ENCODE measurements at regions not wholly inside any gene's neighbourhood (a gene's known extent, or its start where the extent isn't known, plus 50 kb on each side); places are given as distances from the start of the nearest gene placed in this dataset.

- DNase-seq (ENCODE audit: low read depth): peak; percentile 10
- TF ChIP-seq CTCF (IDR thresholded peaks at IDR 0.05; ENCODE audit: insufficient read depth, low read length, poor library complexity, severe bottlenecking): peak; percentile 42
- no peaks in the 10 kb centered on the region for H3K36me3 ChIP-seq (ENCODE audit: control insufficient read depth, insufficient read depth, low read length)
- no peaks in the 10 kb centered on the region for H3K27me3 ChIP-seq (ENCODE audit: control insufficient read depth, insufficient read depth, low read length)
- no peak overlapping the region for H3K4me3 ChIP-seq (ENCODE audit: low read depth, low read length)
These were observed 121.7 kb upstream of the DIPK2B start for GRCh38 chrX:45322382-45322781.

DNA sequence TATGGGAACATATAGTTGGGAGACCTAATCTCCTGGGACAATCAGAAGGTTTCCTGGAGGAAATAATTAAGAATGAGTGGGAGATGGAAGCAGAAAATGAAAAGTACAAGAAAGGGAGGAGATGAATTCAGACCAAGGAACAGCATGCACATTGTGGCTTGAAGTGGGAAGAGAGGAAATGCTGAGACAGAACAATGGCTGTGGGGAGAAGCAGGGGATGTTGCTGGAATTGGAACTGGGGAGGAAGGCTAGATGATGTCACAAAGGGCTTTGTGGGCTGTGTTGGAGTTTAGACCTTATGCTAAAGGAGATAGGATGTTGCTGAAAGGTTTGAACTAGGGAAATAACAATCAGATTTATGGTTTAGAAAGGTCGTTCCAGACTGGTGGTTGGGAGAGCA is 119.5 kb upstream of the DIPK2B start:
- no peak for TF ChIP-seq CTCF (IDR thresholded peaks at IDR 0.05; ENCODE audit: insufficient read depth, low read length, poor library complexity, severe bottlenecking)
- no peak overlapping the region for H3K4me3 ChIP-seq (ENCODE audit: low read depth, low read length)
- H3K27me3 ChIP-seq (ENCODE audit: control insufficient read depth, insufficient read depth, low read length): no peaks in the 10 kb centered on the region
- DNase-seq (ENCODE audit: low read depth): no peak
- H3K36me3 ChIP-seq (ENCODE audit: control insufficient read depth, insufficient read depth, low read length): no peaks in the 10 kb centered on the region

GRCh38 chrX:45309801-45310200 is 109.1 kb upstream of the DIPK2B start:
- DNase-seq (ENCODE audit: low read depth): no peak
- Histone ChIP-seq H3K27me3 (ENCODE audit: control insufficient read depth, insufficient read depth, low read length) (no peaks in the 10 kb centered on the region), H3K36me3 (ENCODE audit: control insufficient read depth, insufficient read depth, low read length) (no peaks in the 10 kb centered on the region), H3K4me3 (ENCODE audit: low read depth, low read length) (no peak overlapping the region)
- no peak for TF ChIP-seq CTCF (IDR thresholded peaks at IDR 0.05; ENCODE audit: insufficient read depth, low read length, poor library complexity, severe bottlenecking)

DNA sequence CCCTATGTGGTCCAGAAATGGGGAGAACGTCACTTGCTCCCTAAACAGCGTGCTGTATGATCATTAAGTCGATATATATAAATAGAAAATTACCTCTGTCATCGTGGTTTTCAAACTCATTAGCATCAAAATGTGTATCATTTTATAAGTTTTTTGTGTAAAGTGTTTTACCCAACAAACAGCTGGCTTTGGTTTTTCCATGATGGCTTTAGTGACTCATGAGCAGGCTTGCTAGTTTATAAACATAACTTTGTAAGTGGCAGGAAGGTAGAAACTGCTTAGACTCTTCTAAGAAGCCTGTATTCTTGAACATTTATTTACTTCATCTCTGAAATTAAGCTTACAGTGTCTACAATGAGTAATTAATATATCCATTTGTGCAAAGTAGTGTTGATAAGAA is 108.4 kb upstream of the DIPK2B start:
- TF ChIP-seq CTCF (IDR thresholded peaks at IDR 0.05; ENCODE audit: insufficient read depth, low read length, poor library complexity, severe bottlenecking): no peak
- Histone ChIP-seq H3K4me3 (ENCODE audit: low read depth, low read length) (no peak overlapping the region), H3K36me3 (ENCODE audit: control insufficient read depth, insufficient read depth, low read length) (no peaks in the 10 kb centered on the region), H3K27me3 (ENCODE audit: control insufficient read depth, insufficient read depth, low read length) (no peaks in the 10 kb centered on the region)
- DNase-seq (ENCODE audit: low read depth): no peak

DNA sequence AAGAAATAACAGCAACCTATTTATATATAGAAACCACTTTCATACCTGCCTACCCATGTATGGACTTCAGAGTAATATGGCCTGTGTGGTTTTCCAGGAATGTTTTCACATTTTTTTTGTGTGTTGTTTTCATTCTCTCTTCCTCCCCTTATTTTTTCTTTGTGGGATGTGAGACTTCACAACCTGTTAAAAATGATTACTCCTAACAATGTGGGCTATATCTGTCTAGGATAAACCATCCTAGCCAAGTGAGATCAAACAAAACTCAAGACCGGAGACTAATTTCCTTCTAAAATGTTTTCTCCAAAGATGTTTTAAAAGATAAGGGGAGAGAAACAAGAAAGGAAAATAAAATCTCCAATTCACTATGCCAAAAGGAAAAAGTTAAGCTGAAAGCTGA is 106.1 kb upstream of the DIPK2B start:
- no peak overlapping the region for H3K4me3 ChIP-seq (ENCODE audit: low read depth, low read length)
- no peaks in the 10 kb centered on the region for H3K27me3 ChIP-seq (ENCODE audit: control insufficient read depth, insufficient read depth, low read length)
- DNase-seq (ENCODE audit: low read depth): no peak
- no peaks in the 10 kb centered on the region for H3K36me3 ChIP-seq (ENCODE audit: control insufficient read depth, insufficient read depth, low read length)
- no peak for TF ChIP-seq CTCF (IDR thresholded peaks at IDR 0.05; ENCODE audit: insufficient read depth, low read length, poor library complexity, severe bottlenecking)

DNA sequence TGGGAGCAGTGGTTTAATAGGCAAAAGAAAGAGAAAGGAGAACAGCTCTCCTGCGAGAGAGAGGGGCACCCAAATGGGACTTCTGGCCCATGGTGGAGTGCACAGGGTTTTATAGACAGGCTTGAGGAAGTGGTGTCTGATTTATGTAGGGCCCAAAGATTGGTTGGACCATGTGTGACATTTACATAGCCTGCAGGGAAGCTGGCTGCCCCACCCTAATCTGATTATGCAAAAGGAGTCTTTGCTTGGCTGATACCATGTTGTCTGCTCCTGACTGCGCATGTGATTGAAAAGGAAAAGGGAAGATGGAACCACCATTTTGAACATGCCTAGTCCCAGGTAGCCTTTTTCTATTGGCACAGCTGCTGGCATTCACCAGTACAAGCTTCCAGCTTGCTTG is 100.0 kb upstream of the DIPK2B start:
- no peak overlapping the region for H3K4me3 ChIP-seq (ENCODE audit: low read depth, low read length)
- DNase-seq (ENCODE audit: low read depth): no peak
- H3K36me3 ChIP-seq (ENCODE audit: control insufficient read depth, insufficient read depth, low read length): no peaks in the 10 kb centered on the region

More for the DNA sequence above, 100.0 kb upstream of the DIPK2B start:
- TF ChIP-seq CTCF (IDR thresholded peaks at IDR 0.05; ENCODE audit: insufficient read depth, low read length, poor library complexity, severe bottlenecking): no peak
- no peaks in the 10 kb centered on the region for H3K27me3 ChIP-seq (ENCODE audit: control insufficient read depth, insufficient read depth, low read length)

Data from kidney epithelial cell (primary cell).